Skeletal muscle satellite cell (primary cell): ENCODE measurements at regions not wholly inside any gene's neighbourhood (a gene's known extent, or its start where the extent isn't known, plus 50 kb on each side); places are given as distances from the start of the nearest gene placed in this dataset.

Source experiments
- H3K27me3 ChIP-seq: 2 replicates; pipeline ENCODE4 v1.7.0; 2013; ENCODE audit warnings: low read length; ENCODE audit not compliant: control insufficient read depth, insufficient read depth
- H3K36me3 ChIP-seq: 2 replicates; pipeline ENCODE4 v1.7.0; 2013; ENCODE audit warnings: mild to moderate bottlenecking, control low read depth, low read length; ENCODE audit not compliant: insufficient read depth
- H3K4me1 ChIP-seq: 2 replicates; pipeline ENCODE4 v1.7.0; 2013; ENCODE audit warnings: low read length; ENCODE audit not compliant: control insufficient read depth, insufficient read depth
- H3K4me2 ChIP-seq: 2 replicates; pipeline ENCODE4 v1.7.0; 2013; ENCODE audit warnings: mild to moderate bottlenecking, low read length
- H3K4me3 ChIP-seq: 2 replicates; pipeline ENCODE4 v1.7.0; 2013; ENCODE audit warnings: low read length
- H3K9ac ChIP-seq: 2 replicates; pipeline ENCODE4 v1.7.0; 2013; ENCODE audit warnings: mild to moderate bottlenecking, low read depth, low read length, moderate library complexity
- H3K9me3 ChIP-seq: replicated peaks from 2 replicates; pipeline ENCODE4 v1.7.0; 2013; ENCODE audit warnings: mild to moderate bottlenecking, control low read depth, low read length

DNA sequence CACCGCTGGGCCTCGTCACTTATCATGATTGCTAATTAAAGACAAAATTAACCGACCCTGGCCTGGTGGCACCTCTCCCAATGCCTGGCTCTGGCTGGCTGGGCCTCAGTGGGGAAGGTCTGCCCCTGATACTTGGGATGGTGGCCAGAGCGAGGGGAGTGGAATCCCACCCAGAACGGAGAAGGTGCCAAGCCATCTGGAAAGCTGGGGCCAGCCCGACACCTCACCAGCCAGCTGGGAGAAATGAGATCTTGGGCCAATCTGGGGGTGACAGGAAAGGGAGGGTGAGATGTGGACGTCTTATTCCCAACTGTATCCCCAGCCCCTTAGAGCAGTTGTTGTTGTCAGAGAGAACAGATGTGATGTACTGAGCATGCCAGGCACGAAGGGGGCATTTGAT is 215.0 kb upstream of the PWP1 start:
- no peak overlapping the region for H3K9ac ChIP-seq
- H3K36me3 ChIP-seq, result no peaks in the 10 kb centered on the region
- H3K4me2 ChIP-seq, result no peak overlapping the region
- no peak overlapping the region for H3K4me3 ChIP-seq
- H3K4me1 ChIP-seq, result no peaks in the 10 kb centered on the region
- H3K27me3 ChIP-seq, result no peaks in the 10 kb centered on the region
- no peaks in the 10 kb centered on the region for H3K9me3 ChIP-seq

DNA sequence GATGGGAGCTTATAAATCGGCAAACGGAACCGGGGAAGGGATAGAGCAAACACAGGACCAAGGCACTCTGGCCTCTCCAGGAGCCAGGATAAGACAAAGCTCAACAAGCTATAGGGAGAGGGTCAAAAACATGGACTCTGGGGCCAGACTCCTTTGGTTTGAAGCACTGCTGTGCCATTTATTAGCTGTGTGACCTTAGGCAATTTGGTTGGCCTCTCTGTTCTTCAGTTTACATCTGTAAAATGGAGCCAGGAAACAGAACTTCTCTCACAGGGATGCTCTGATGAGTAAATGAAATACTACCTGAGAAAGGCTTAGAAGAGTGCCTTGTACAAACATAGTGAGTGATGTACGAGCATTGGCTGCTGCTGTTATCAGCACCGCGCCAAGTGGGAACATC is 213.3 kb upstream of the PWP1 start:
- H3K9ac ChIP-seq, result no peak overlapping the region
- no peaks in the 10 kb centered on the region for H3K4me1 ChIP-seq
- H3K9me3 ChIP-seq, result no peaks in the 10 kb centered on the region
- no peaks in the 10 kb centered on the region for H3K36me3 ChIP-seq
- H3K4me2 ChIP-seq, result no peak overlapping the region
- no peak overlapping the region for H3K4me3 ChIP-seq
- H3K27me3 ChIP-seq, result no peaks in the 10 kb centered on the region

- H3K4me3 ChIP-seq, result no peak overlapping the region
- no peak overlapping the region for H3K4me2 ChIP-seq
- no peak overlapping the region for H3K9ac ChIP-seq
Measured at GRCh38 chr12:107474099-107474498, 211.5 kb upstream of the PWP1 start.

GRCh38 chr12:107474639-107475539 is 210.7 kb upstream of the PWP1 start:
- Histone ChIP-seq H3K9ac (no peak overlapping the region), H3K27me3 (peaks cover 10% of the 10 kb centered on the region), H3K4me1 (no peaks in the 10 kb centered on the region), H3K4me2 (no peak overlapping the region), H3K36me3 (no peaks in the 10 kb centered on the region), H3K4me3 (no peak overlapping the region), H3K9me3 (no peaks in the 10 kb centered on the region)

More at GRCh38 chr12:107474099-107474498, 211.5 kb upstream of the PWP1 start:
- Histone ChIP-seq H3K9me3 (no peaks in the 10 kb centered on the region), H3K27me3 (peaks cover 4% of the 10 kb centered on the region), H3K4me1 (no peaks in the 10 kb centered on the region), H3K36me3 (no peaks in the 10 kb centered on the region)

DNA sequence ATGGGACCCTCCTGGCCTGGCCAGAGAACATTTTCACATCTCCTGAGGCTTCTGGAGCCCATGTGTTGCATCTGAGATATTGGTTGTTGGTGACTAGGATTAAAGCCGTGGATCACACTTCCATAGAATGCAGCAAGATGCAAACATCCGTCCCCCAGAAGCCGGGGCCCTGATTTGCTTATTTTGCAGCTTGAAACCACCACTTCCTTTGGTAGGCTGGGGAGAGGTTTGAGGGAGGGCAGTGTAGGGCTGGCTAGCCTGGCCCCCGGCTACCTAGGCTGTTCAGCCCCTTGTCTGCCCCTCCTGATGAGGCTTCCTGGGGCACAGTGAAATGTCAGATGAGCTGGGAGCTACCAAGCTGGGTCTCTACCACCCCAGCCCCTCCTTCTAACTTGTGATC is 209.7 kb upstream of the PWP1 start:
- peaks cover 16% of the 10 kb centered on the region for H3K27me3 ChIP-seq
- H3K9me3 ChIP-seq, result no peaks in the 10 kb centered on the region
- no peaks in the 10 kb centered on the region for H3K4me1 ChIP-seq
- H3K9ac ChIP-seq, result no peak overlapping the region
- no peaks in the 10 kb centered on the region for H3K36me3 ChIP-seq
- no peak overlapping the region for H3K4me3 ChIP-seq
- no peak overlapping the region for H3K4me2 ChIP-seq

DNA sequence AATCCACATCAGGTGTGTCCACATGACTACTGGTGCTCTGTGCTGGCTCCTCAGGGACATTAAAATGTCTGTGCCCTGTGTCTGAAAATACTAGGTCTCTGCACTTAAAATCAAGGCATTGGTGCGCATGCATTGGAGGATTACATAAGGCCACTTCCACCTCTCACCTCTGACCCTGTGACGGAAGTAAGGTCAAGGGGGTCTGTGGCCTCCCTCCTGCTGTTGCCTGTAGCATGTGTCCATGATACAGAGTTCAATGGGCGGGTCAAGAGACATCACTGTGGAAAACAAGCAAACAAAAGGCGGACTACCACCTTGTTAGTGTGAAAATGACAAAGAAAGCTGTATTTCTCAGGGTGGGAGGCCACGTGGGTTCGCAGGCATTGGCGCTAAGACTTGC is 208.6 kb upstream of the PWP1 start:
- peaks cover 17% of the 10 kb centered on the region for H3K27me3 ChIP-seq
- no peak overlapping the region for H3K4me2 ChIP-seq
- no peaks in the 10 kb centered on the region for H3K9me3 ChIP-seq
- no peak overlapping the region for H3K9ac ChIP-seq
- no peaks in the 10 kb centered on the region for H3K4me1 ChIP-seq
- H3K4me3 ChIP-seq, result no peak overlapping the region
- no peaks in the 10 kb centered on the region for H3K36me3 ChIP-seq

- peaks cover 22% of the 10 kb centered on the region for H3K27me3 ChIP-seq
- H3K4me3 ChIP-seq, result no peak overlapping the region
- no peaks in the 10 kb centered on the region for H3K9me3 ChIP-seq
- H3K4me1 ChIP-seq, result no peaks in the 10 kb centered on the region
- H3K4me2 ChIP-seq, result no peak overlapping the region
- no peaks in the 10 kb centered on the region for H3K36me3 ChIP-seq
- H3K9ac ChIP-seq, result no peak overlapping the region
Measured at GRCh38 chr12:107477947-107478610, 207.5 kb upstream of the PWP1 start.

GRCh38 chr12:107478881-107479280 is 206.7 kb upstream of the PWP1 start:
- H3K27me3 ChIP-seq, result peaks cover 22% of the 10 kb centered on the region
- H3K9ac ChIP-seq, result no peak overlapping the region
- no peak overlapping the region for H3K4me3 ChIP-seq
- no peaks in the 10 kb centered on the region for H3K4me1 ChIP-seq
- no peaks in the 10 kb centered on the region for H3K36me3 ChIP-seq
- no peak overlapping the region for H3K4me2 ChIP-seq
- no peaks in the 10 kb centered on the region for H3K9me3 ChIP-seq

- no peak overlapping the region for H3K4me2 ChIP-seq
- H3K36me3 ChIP-seq, result no peaks in the 10 kb centered on the region
- no peaks in the 10 kb centered on the region for H3K9me3 ChIP-seq
- no peak overlapping the region for H3K9ac ChIP-seq
- H3K4me3 ChIP-seq, result no peak overlapping the region
- peaks cover 22% of the 10 kb centered on the region for H3K27me3 ChIP-seq
- H3K4me1 ChIP-seq, result no peaks in the 10 kb centered on the region
Measured at GRCh38 chr12:107480836-107481608, 204.6 kb upstream of the PWP1 start.

- no peak overlapping the region for H3K4me2 ChIP-seq
- no peaks in the 10 kb centered on the region for H3K36me3 ChIP-seq
- H3K9me3 ChIP-seq, result no peaks in the 10 kb centered on the region
- H3K4me1 ChIP-seq, result no peaks in the 10 kb centered on the region
- no peak overlapping the region for H3K4me3 ChIP-seq
- H3K27me3 ChIP-seq, result peaks cover 17% of the 10 kb centered on the region
- no peak overlapping the region for H3K9ac ChIP-seq
Measured at GRCh38 chr12:107484230-107484629, 201.4 kb upstream of the PWP1 start.

- peaks cover 11% of the 10 kb centered on the region for H3K27me3 ChIP-seq
- no peaks in the 10 kb centered on the region for H3K4me1 ChIP-seq
- no peak overlapping the region for H3K9ac ChIP-seq
- no peak overlapping the region for H3K4me3 ChIP-seq
- no peak overlapping the region for H3K4me2 ChIP-seq
- no peaks in the 10 kb centered on the region for H3K9me3 ChIP-seq
- no peaks in the 10 kb centered on the region for H3K36me3 ChIP-seq
Measured at GRCh38 chr12:107484941-107485340, 200.7 kb upstream of the PWP1 start.
